Left lobe of liver (tissue), 2 donors: ENCODE measurements at regions not wholly inside any gene's neighbourhood (a gene's known extent, or its start where the extent isn't known, plus 50 kb on each side); places are given as distances from the start of the nearest gene placed in this dataset.
"Not testable (repeated sequence)": the region's sequence is repeated elsewhere in the genome, so short reads cannot be mapped to it uniquely, and the experiment has no call there.

Experiments used
- ATAC-seq: fragments of 200-7000 bp; cut with Tn5 transposase; one replicate; pipeline ENCODE4 v1.9.1; 2020; ENCODE audit warnings: mild to moderate bottlenecking, moderate library complexity
- DNase-seq: peaks from one replicate; pipeline ENCODE4 v3.0.0-alpha.2; 2020; ENCODE audit warnings: low spot score
- donor health status: DM: no; HTN: no; CAD: no; lungs with moderate emphysema.
- donor health status: DM: no; HTN: yes; CAD: no.

DNA sequence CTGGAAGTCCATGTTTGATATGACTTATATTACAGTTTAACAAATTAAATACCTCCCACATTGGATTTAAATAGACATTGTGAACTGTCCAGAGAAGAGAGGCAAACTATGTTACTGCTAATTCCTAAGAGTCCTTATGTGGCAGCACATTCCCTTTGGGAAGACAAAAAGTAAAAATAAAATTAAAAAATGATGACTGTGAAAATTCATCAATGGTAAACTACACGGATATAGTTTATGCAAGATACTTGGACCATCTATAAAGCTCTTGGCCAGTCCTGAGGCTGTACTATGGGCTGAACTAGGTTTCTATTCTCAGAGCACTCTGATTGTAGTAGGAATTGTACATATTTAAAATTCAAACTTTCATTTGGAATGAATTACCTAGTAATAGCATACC, 206.4 kb downstream of the LRRK2 start:
- DNase-seq (no peak), ATAC-seq (no peak)

DNA sequence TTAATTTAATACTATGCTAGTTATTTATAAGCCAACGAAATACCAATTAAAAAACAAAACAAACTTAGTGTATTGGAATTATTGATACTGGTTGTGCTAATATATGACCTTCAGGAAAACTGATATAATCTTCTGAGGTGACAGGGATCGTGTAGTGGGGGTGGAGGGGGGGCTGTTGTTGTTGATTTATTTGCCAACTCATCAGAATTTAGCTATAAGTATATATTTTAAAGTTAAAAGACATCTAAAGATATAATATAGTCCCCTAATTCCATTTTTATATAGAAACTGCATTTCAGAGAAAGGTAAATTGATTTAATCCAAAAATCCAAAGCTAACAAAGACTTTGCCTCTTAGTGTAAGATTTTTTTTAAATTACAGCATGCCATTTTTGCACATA, 210.5 kb downstream of the LRRK2 start:
- ATAC-seq (no peak), DNase-seq (no peak)

DNA sequence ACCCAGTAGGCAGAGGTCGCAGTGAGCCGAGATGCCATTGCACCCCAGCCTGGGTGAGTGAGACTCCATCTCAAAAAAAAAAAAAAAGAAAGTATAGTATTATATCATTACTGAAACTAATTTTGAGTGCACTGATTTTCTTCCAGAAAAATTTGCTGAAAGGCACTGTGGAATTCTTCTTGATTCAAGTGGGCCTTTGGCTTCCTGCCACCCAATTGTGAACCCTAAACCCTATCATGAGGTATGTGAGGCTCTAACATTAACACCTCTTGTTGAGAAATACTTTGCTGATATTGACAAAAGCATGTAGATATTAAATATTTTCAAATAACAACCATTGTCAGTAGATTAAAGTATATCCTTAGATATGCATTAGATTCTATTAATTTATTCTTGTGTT, 211.2 kb downstream of the LRRK2 start:
- ATAC-seq (no peak), DNase-seq (no peak)

DNA sequence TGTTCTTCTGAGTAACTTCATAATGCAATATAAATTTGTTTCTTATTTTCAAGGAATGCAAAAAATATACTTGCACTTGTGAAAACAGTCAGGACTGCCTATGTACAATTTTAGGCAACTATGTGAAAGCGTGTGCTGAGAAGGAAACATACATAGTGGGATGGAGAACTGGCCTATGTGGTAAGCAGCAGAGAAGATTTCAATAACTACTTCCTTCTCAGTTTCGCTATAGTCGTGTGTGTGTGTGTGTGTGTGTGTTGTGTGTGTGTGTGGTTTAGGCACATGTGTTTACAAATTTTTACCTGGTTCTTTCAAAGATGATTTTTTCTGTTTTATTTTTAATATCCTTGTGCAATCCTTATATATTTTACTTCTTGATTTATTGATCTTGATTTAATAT, 211.8 kb downstream of the LRRK2 start:
- DNase-seq (no peak), ATAC-seq (no peak)

DNA sequence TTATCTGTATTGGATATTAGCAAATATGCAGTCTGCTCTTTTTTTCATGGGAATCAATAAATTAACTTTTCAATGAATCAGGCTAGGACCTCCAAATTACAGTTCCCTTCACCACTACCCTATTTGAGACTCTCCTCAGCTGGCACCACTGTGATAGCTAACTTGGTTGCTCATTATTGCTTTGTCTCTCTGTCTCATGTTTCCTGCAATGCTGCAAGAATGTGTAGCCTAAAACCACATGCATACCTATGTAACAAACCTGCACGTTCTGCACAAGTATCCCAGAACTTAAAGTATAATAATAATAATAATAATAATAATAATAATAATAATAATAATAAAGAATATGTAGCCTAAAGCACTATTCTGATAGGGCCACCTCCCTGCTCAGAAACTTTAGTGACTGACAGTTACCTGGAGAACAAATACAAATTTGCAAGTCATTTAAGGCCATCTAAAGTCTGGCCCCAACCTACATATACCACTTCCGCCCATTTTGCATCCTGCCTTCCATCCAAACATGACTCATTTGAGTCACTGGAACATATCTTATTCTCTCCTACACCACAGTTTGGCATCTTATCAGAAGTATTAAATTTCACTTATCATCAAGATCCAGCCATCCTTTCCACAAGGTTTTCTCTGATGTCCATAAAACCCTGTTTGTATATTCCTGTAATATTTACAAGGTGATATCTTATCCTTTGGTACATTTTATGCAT, 215.1 kb downstream of the LRRK2 start:
- DNase-seq (no peak), ATAC-seq (no peak)

DNA sequence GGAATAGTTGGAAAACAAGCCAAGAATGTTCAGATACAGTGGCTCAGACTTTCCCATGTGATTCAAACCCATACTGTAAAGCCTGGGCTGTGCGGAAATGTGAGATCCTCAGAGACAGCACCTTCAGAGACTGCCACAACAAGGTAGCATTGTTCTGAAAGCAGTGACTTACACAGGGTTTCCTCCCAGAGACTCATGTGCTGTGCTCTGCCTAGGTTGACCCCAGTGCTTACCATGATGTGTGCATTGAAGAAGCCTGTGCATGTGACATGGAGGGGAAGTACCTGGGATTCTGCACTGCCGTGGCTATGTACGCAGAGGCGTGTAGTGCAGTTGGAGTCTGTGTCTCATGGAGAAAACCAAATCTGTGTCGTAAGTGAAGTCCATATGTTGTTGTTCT, 219.4 kb downstream of the LRRK2 start:
- no peak for DNase-seq
- no peak for ATAC-seq

DNA sequence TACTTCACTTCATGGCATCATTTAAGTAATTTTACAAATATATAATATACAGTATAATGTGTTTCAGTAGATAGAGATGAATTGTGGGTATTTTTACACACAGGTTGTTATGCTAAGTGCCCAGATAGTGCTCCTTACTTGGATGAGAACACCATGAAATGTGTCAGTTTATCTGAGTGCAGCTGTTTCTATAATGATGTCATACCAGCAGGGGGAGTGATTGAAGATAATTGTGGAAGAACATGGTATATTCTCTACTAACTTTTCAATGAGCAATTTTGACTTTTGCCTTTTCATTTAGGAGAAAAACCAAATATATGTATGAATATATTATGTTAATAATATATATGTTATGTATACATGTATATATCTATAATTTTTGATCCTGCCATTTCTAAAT, 221.6 kb downstream of the LRRK2 start:
- ATAC-seq: peak; percentile 37
- DNase-seq: no peak

DNA sequence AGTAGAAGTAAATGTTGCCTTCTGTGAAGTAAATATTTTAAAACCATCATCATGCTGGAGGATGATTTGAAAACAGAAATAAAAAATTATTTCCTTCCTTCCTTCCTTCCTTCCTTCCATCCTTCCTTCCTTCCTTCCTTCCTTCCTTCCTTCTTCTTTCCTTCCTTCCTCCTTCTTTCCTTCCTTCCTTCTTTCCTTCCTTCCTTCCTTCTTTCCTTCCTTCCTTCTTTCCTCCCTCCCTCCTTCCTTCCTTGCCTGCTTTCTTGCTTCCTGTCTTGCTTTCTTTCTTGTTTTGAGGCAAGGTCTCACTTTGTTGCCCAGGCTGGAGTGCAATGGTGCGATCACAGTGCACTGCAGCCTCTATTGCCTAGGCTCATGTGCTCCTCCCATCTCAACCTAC, 223.7 kb downstream of the LRRK2 start:
- not testable (repeated sequence) for ATAC-seq, DNase-seq

DNA sequence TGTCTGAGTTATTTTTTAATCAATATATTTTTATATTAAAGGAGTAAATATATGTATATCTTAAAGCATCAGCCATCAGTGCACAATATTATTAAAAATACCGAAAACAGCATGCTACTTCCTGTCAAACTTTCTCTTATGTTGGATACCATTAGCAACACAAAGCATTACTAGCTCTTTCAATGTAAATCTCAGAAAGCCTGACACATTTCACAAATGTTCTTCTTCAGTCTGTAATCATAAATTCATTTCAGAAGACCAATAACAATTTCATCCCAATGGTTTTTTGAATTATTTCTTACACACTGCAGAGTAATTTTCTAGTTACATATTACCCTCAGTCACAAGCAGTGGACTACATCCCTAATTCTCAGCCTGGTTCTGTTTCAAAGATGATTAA, 226.9 kb downstream of the LRRK2 start:
- ATAC-seq (no peak), DNase-seq (no peak)

DNA sequence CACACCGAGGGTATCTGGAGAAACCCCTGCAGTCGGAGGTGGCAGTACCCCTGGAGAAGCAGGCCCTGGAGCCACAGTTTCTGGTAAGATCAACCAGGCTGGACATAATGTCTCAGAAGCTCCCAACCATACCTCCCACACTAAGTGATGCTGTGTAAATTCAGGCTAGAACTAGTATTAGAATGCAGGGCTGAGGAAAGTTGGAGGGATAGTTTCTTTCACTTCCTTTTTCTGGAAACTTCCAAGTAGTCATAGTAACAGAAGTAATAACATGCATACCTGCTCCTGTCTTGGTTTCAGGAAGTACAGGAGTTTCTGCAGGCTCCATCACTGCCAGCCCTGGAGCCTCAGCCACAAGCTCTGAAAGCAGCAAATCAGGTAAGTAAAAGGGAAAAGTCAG, 228.1 kb upstream of the CNTN1 start:
- DNase-seq (no peak), ATAC-seq (no peak)

DNA sequence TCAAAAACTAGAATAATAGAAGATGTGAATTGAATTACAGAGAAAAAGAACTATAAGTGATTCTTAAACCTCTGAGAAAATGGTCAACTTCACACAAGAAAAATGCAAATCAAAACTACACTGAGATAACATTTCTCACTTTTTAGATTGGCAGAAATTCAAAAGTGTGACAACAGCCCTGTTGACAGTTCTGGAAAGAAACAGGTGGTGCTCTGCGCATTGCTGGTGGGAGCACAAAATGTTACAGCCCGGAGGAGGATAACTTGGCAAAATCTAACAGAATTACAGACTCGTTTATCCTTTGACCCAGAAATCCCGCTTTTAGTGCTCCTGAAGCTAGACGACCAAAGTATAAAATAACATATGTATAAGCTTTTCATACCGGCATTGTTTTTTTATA, 222.5 kb upstream of the CNTN1 start:
- ATAC-seq (no peak), DNase-seq (no peak)

DNA sequence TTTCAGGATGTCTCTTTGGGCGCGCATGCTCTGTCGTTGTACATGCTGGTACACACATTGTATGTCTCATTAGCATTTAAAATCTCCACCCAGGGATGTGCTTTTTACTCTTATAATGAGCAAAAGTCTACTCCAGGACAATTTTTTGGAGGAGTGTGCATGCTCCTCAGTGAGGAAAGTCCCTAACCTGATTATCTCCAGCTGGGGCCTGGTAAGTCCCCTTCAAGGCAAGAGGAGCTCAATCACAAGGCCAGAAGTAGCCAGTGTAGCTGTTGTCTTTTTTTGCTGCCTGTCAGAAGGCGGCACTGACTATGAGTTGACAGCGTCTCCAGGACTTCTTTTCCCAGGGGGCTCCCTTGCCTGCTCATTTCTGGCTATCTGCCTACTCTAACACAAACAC, 218.3 kb upstream of the CNTN1 start:
- no peak for DNase-seq
- no peak for ATAC-seq

DNA sequence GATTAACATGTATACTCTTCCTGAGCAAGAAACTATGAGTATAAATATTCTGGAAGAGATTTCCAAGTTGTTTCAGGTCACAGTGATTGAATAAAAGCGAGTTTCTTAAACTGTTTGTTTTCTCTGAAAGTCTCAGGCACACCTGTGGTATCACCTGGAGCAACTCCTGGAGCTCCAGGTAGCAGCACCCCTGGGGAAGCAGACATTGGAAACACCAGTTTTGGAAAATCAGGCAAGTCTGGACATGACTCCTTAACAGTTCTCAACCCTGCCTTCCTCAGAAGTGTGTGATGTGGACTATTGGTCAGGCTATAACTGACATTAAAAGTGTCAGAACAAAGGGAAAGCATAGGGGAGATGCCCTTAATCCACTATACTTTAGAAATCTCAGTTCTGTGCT, 217.6 kb upstream of the CNTN1 start:
- ATAC-seq: no peak

DNA sequence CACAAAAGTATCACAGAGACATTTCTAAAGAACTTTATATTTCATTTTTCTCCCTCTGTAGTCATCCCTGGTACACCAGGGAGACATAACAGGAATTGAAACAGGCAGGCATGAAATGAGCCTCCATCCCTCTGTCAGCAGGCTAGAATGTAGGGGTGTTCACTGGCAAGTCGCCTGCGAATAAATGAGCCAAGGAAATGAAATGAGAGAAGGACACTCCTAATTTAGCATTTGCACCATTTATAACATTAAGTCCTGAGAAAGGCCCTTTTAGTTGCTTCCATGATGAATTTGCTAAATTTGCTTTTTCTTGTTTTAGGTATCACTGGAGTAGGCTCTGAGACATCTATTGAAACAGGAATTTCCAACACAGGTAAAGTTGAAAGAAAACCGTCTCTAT, 192.4 kb upstream of the CNTN1 start:
- DNase-seq: no peak

More for the DNA sequence above, 217.6 kb upstream of the CNTN1 start:
- DNase-seq: no peak

DNA sequence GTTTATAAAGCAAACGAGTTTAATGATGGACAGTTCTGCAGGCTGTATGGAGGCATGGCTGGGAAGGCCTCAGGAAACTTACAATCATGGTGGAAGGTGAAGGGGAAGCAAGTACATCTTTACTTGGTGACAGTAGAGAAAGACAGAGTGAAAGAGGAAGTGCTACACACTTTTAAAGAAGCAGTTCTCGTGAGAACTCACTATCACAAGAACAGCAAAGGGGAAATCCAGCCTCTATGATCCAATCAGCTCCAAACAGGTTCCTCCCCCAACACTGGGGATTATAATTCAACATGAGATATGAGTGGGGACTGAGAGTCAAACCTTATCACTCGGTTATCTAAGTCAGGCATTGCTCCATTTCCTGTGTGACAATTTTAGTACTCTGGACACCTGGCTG, 189.9 kb upstream of the CNTN1 start:
- no peak for ATAC-seq
- no peak for DNase-seq

More for the DNA sequence above, 192.4 kb upstream of the CNTN1 start:
- no peak for ATAC-seq

DNA sequence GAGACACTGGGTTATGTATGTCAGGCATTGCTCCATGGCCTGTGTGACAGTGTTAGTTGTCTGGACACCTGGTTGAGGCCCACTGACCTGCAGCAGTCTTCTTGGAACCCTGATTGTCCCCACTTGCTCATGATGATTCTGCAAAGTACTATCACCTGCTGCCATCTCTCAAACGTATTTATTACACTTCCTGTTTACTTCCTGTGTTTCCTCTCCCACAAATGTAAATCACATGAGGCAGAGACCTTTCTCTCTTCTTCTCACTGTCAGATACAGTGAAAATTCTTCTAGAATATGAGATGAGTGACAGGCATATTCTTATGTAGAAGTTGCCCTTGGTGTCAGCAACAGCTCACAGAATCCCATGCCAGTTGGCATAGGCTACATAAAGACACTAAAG, 186.9 kb upstream of the CNTN1 start:
- no peak for ATAC-seq

DNA sequence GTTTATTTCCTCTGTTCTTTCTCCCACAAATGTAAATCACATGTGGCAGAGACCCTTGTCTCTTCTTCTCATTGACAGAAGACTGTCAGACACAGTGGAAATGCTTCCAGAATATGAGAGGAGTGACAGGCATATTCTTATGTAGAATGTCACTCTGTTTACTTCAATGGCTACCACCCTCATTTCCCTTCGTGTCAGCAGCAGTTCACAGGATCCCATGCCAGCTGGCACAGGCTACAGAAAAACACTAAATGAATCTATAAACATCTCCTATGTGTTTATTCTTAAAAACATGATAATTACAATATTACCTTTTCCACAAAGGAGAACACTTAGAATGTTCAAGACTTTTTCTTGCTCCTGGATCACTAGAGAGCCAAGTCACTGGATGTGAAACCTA, 183.8 kb upstream of the CNTN1 start:
- no peak for DNase-seq
- no peak for ATAC-seq

More for the DNA sequence above, 186.9 kb upstream of the CNTN1 start:
- DNase-seq: no peak

DNA sequence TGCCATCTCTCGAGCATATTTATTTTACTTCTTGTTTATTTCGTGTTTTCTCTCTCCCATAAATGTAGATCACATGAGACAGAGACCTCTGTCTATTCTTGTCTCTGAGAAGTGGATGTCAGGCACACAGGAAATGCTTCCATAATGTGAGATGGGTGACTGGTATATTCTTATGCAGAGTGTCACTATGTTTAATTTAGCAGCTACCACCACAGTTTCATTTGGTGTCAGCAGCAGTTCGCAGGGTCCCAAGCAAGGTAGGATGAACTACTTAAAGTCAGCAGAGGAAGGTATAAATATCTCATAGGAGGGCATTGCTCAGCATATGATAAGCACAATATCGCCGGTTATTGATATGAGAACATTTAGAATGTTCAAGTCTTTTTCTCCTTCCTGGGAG, 180.9 kb upstream of the CNTN1 start:
- DNase-seq (no peak), ATAC-seq (no peak)

DNA sequence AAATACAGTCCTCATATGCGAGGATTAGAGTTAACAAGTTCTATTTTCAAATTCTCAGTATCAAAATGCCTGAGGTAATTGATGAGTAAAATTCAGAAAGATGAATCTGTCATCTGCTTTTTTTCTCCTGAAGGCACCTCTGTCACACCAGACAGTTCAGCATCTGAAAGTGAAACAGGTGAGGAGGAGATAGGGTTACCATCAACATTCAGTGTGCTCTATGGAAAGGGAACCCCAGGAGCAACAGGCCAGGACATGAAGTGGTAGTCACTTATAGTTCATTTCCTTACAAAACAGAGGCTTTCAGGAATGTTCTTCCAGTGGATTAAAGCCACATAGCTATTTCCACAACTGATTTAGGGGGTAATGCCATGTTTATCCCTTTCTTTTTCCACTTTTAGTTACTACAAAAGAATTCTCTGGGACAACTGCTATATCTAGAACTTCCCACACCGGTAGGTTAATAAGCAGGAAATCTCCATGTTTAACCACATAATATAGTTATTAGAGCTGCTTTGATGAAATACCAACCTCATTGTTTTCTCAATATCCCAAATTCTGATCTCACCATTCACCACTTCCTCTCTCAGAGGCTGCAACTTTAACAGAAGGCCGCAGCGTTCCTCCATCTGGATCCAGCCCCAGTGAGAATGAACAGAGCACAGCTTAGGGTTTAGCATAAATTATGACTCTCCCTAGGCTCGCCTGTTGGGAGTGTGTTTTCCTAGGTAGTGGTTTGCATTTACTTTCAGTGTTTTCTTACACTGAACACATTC, 177.0 kb upstream of the CNTN1 start:
- no peak for ATAC-seq
- no peak for DNase-seq

DNA sequence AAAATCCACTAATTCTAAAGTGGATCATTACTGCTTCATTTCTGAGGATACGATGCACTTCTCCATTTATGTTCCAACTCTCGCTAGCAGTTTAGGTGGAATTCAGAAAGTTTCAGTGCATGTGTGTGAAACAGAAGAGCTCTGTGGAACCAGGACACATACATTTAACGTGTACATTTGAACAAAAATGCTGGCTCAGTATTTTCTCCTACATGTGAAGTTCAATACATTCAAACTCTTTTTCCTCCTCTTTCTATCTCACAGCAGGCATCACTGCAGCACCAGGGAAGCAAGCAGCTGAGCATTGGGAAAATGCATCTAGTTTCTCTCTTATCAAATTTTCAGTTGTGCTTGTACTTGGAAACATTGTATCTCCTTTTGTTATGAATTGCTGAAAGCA, 169.4 kb upstream of the CNTN1 start:
- DNase-seq (no peak), ATAC-seq (no peak)

DNA sequence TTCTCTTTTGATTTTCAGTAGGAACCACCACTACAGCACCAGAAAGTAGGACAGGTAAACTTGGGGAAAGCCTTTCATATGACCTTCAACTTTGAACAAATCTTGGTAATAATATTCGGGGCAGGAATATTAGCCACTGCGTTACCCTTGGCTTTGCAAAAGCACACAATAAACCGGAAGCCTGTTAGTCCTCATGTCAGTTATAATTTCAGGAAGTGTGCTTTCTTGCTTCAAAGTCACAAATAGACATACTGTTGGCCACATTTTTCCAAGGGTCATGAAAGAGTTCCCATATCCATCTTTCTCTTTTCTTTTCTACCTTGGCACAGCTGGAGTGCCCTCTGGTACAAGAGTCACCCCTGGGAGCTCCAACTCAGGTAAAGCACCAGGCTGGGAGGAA, 167.2 kb upstream of the CNTN1 start:
- DNase-seq (no peak), ATAC-seq (no peak)

DNA sequence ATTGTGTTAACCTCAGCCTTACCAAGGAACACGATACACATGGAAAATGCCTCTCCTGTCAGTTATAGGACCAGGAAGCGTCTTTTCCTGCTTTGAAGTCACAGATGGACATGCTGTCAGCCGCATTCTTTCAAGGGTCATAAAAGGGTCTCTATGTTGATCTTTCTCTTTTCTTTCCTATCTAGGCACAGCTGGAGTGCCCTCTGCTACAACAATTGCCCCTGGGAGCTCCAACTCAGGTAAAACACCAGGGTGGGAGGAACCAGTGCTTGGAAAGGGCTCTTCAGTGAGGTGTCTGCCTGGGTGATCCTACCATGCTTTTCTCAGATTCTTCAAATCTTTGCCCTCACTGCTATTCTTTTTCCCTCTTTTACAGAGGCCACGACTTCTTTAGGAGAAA, 157.4 kb upstream of the CNTN1 start:
- no peak for ATAC-seq
- no peak for DNase-seq

DNA sequence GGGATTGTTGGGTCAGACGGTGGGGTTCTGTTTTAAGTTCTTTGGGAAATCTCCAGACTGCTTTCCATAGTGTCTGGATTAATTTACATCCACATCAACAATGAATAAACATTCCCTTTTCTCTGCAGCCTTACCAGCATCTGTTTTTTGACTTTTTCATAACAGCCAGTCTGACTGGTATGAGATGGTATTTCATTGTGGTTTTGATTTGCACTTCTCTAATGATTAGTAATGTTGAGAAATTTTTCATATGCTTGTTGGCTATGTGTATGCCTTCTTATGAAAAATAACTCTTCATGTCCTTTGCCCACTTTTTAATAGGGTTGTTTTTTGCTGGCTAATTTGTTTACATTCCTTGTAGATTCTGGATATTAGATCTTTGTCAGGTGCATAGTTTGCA, 140.8 kb upstream of the CNTN1 start:
- ATAC-seq (no peak), DNase-seq (no peak)
